ENCODE measurements at regions not wholly inside any gene's neighbourhood (a gene's known extent, or its start where the extent isn't known, plus 50 kb on each side); places are given as distances from the start of the nearest gene placed in this dataset.

DNA sequence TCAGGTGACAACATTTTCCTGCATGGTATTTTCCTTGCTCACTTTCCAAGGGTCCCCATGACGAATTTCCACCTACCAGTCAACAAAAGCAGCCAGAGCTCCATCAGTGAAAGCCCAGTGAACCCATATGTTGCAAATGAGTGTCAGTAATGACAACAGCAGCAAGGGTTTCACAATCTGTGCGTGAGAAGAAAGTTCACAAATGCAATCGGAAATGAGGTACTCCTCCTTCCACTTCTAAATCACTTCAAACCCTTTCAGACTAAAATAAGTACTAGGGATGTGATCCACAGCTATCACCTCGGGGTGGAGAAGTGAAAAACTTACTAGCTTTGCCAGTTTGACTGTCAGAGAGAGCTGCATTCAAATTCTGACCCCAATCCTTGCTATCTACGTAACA lies 55.6 kb upstream of the BET1 start:
- TF ChIP-seq, protein P1, sequence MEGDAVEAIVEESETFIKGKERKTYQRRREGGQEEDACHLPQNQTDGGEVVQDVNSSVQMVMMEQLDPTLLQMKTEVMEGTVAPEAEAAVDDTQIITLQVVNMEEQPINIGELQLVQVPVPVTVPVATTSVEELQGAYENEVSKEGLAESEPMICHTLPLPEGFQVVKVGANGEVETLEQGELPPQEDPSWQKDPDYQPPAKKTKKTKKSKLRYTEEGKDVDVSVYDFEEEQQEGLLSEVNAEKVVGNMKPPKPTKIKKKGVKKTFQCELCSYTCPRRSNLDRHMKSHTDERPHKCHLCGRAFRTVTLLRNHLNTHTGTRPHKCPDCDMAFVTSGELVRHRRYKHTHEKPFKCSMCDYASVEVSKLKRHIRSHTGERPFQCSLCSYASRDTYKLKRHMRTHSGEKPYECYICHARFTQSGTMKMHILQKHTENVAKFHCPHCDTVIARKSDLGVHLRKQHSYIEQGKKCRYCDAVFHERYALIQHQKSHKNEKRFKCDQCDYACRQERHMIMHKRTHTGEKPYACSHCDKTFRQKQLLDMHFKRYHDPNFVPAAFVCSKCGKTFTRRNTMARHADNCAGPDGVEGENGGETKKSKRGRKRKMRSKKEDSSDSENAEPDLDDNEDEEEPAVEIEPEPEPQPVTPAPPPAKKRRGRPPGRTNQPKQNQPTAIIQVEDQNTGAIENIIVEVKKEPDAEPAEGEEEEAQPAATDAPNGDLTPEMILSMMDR (IDR thresholded peaks at IDR 0.05; ENCODE audit: extremely low read depth in 1 of 2, insufficient read depth in 1 of 2, low read depth in 1 of 2, low read length in 2 of 2), result no peak
- TF ChIP-seq EZH2 (IDR thresholded peaks at IDR 0.05; ENCODE audit: borderline replicate concordance, low read depth, low read length, severe bottlenecking) (no peak), POLR2A (IDR thresholded peaks at IDR 0.05; ENCODE audit: low read depth, low read length) (no peak), MYC (IDR thresholded peaks at IDR 0.05; ENCODE audit: low read depth, low read length) (no peak), POLR2AphosphoS5 (IDR thresholded peaks at IDR 0.05; ENCODE audit: insufficient read depth, low read depth, low read length) (no peak)
